Tibial nerve (tissue), 4 donors: ENCODE measurements at regions not wholly inside any gene's neighbourhood (a gene's known extent, or its start where the extent isn't known, plus 50 kb on each side); places are given as distances from the start of the nearest gene placed in this dataset.

Experiments
- EP300 ChIP-seq, 2 donors: sonication (generic); formaldehyde crosslinking; IDR thresholded peaks; one replicate each; pipeline ENCODE4 v1.6.1; 2017; ENCODE audit warnings: antibody characterized with exemption in 2 of 2, mild to moderate bottlenecking in 1 of 2
- POLR2A ChIP-seq, 2 donors: fragments of 450-650 bp; IDR thresholded peaks; one replicate each; pipeline ENCODE4 v1.6.1; 2017; ENCODE audit warnings: antibody characterized with exemption in 2 of 2, mild to moderate bottlenecking in 2 of 2, moderate library complexity in 2 of 2
- TF ChIP-seq, protein P1 (sequence below), 5 experiments: fragments of 200-600 bp in 3 of 5; fragments of 450-650 bp in 2 of 5; sonication (generic) in 3 of 5; IDR thresholded peaks; one replicate each; pipeline ENCODE4 v1.5.1; 2016 to 2019; ENCODE audit warnings: antibody characterized with exemption in 5 of 5, mild to moderate bottlenecking in 3 of 5, moderate library complexity in 2 of 5

DNA sequence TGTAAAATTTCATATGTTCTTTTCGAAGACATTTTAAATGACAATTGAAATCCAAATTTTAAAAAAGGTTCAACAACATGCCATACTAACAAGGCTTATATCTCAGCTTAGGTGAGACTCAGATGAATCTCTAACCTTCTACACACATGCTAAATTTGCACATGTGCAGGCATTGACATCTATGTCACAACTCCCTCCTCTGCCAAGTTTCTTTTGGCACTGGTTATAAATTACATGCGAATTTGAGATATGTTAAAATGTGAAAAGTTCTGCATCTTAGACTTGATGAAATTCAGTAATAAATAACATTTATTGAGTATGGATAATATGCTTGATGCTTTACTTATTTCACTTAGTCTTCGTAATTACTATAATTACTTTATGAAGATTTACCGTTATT is 234.3 kb downstream of the TLE4 start:
- TF ChIP-seq, protein P1, sequence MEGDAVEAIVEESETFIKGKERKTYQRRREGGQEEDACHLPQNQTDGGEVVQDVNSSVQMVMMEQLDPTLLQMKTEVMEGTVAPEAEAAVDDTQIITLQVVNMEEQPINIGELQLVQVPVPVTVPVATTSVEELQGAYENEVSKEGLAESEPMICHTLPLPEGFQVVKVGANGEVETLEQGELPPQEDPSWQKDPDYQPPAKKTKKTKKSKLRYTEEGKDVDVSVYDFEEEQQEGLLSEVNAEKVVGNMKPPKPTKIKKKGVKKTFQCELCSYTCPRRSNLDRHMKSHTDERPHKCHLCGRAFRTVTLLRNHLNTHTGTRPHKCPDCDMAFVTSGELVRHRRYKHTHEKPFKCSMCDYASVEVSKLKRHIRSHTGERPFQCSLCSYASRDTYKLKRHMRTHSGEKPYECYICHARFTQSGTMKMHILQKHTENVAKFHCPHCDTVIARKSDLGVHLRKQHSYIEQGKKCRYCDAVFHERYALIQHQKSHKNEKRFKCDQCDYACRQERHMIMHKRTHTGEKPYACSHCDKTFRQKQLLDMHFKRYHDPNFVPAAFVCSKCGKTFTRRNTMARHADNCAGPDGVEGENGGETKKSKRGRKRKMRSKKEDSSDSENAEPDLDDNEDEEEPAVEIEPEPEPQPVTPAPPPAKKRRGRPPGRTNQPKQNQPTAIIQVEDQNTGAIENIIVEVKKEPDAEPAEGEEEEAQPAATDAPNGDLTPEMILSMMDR (IDR thresholded peaks at IDR 0.05): no peak
- TF ChIP-seq POLR2A (IDR thresholded peaks at IDR 0.05): no peak
- TF ChIP-seq EP300 (IDR thresholded peaks at IDR 0.05): no peak
